Ureter (tissue), 1 donor: ENCODE measurements at regions not wholly inside any gene's neighbourhood (a gene's known extent, or its start where the extent isn't known, plus 50 kb on each side); places are given as distances from the start of the nearest gene placed in this dataset.

ENCODE experiments used
- DNase-seq: peaks from one replicate; pipeline ENCODE4 v3.0.0-alpha.2; 2020; ENCODE audit warnings: low spot score
- donor health status: DM: yes; HTN: yes; CAD: no.

DNA sequence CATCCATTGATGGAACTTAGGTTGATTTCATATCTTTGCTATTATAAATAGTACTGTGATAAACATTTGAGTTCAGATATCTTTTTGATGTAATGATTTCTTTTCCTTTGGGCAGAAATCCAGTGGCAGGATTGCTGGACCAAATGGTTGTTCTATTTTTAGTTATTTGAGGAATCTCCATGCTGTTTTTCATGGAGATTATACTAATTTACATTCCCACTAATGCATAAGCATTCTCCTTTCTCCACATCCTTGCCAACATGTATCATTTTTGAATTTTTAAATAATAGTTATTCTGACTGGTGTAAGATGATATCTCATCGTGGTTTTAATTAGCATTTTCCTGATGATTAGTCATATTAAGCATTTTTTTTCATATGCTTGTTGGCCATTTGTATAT lies 144.0 kb upstream of the SUCLG2 start:
- DNase-seq = no peak

DNA sequence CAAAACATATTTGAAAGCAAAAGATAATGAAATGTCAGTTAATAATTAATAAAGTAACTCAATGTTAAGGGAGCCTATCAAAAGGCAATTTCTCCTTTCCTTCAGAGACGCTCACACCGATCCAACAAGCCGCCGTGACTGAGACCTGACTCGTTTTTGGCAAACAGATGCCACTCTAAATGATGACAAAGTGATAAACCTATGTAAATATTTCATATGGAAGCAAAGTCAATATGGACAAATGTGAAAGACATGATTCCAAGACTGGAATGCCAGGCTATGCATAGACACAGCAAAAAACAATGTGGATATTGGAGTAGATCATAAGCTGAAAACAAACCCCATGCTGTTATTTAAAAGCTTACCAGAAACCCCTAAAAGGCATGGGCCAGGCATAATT lies 137.2 kb upstream of the SUCLG2 start:
- DNase-seq = no peak

- no peak for DNase-seq
These were observed 135.6 kb upstream of the SUCLG2 start for GRCh38 chr3:67790043-67790442.

DNA sequence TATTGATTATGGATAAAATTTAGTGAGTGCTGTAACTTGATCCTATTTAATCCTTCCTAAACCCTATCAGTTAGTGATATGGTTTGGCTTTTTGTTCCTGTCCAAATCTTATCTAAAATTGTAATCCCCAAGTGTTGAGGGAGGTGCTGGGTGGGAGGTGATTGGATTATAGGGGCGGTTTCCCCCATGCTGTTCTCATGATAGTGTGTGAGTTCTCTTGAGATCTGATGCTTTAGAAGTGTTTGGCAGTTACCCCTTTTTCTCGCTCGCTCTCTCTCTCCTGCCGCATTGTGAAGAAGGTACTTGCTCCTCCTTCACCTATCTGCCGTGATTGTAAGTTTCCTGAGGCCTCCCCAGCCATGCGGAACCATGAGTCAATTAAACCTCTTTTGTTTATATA lies 134.0 kb upstream of the SUCLG2 start:
- DNase-seq = no peak

DNA sequence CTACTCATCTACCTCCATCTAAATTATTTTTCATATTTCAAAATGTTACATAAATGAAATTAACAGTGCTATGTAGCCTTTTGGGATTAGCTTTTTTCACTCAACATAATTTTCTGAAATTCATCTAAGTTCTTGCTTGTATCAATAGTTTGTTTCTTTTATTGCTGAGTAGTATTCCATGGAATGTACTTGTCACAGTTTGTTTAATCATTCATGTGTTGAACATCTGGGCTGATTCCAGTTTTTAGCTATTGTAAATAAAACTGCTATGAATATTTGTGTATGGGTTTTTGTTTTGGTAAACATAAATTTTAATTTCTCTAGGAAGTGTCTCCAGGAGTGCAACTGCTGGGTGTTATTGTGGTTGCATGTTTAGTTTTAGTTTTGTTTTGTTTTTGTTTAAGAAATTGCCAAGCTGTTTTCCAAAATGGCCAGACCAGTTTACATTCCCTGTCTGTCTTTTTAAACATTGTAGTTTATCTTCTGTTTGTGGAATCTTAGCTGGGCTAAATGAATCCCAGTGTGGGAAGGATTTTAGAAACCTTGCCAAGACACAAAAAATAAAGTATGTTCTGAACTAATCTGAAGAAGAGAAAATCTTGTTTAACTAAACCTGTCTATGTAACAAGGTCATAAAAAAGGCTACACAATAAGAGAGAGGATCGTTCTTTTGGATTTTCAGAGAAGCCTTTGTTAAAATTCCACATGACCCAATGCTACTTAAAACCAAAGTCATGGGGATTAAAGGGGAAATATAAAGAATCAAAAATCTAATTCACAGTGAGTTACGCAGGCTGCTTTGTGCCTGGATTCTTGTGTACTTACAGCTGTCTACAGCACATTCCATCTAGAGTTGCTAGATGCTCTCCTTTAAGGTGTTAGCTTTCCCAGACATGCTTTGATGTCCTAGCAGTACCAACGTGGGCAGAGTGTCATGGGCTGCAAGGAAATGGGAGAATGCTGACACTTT lies 129.2 kb upstream of the SUCLG2 start:
- no peak for DNase-seq

- no peak for DNase-seq
These were observed 127.5 kb upstream of the SUCLG2 start for GRCh38 chr3:67781871-67782270.

DNA sequence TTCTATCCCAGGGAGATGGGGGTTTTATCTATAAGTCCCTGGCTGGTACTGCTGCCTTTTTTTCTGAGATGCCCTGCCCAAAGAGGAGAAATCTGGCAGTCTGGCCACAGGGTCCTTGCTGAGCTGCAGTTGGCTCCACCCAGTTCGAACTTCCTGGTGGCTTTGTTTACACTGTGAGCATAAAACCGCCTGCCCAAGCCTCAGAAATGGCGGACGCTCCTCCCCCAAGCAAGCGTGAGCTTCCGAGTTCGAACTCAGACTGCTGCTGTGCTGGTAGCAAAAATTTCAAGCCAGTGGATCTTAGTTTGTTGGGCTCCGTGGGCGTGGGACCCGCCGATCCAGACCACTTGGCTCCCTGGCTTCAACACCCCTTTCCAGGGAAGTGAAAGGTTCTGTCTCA lies 126.8 kb upstream of the SUCLG2 start:
- DNase-seq = no peak

DNA sequence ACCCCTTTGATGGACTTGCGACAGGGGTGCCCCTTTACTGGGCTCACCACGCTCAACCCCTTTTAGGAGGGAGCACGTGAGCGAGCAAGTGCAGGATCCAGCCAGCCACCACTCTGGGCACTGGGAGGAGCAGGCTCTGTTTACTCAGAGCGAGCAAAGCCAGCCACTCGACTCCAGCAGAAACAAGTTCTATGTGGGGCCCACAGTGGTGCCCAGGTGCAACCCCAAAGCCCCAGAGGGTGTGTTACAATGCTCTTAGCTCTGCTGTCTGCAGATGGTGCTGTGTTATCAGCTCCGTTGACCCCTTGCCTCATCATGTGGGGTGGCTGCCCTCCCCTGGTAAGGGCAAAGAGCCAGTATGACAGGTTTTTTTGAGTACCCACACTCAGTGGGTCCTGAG lies 120.3 kb upstream of the SUCLG2 start:
- DNase-seq = no peak

DNA sequence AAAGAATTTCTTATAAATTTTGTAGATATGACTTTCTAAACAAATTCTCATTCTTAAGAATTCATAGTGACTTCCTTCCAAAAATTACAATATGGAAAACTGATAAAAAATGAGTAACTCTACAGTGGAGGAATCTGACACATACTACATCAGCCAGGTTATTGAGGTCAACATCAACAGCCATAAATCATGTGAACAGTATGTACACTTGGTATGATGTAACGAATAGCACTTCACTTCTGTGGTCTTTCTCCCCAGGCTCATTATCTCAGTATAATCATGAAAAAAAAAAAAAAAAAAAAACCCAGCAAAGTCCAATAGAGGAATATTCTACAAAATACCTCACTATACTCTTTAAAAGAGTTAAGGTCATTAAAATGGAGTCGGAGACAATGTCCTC lies 111.2 kb upstream of the SUCLG2 start:
- DNase-seq = no peak

DNA sequence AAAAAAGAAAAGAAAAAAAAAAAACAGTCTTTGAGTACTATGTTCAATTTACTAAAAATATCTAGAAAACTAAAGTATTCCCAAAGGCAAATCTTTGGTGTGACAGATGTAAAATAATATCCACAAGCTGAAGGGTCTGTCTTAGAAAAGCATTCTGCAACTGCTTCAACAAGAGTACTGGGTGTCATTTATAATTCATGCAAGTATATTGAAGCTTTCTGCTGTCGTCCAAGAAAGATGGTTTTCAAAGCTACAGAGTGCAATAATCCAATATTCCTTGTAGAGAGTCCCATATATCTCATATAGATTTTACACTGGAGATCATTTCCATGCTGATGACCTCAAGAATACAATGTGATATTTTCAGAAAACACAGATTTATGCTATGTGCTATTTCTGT lies 90.9 kb upstream of the SUCLG2 start:
- no peak for DNase-seq

DNA sequence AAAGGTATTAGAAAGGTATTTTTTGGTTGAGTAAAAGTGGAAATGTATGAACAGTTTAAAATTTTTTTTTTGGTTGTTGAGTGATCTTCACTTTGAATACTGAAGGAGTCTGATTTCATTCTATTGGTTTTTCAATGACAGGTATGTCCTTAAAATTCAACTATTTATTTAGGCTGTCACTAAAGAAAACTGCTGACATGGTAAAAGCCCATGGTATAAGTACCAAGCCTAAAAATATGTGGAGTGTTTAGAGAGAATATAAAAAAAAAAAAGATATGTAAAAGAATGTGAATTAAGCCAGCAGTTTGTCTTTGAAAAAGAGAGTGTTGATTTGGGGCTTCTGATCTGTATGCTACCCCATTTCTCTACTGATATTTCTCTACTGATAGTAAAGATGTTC lies 90.3 kb upstream of the SUCLG2 start:
- no peak for DNase-seq

DNA sequence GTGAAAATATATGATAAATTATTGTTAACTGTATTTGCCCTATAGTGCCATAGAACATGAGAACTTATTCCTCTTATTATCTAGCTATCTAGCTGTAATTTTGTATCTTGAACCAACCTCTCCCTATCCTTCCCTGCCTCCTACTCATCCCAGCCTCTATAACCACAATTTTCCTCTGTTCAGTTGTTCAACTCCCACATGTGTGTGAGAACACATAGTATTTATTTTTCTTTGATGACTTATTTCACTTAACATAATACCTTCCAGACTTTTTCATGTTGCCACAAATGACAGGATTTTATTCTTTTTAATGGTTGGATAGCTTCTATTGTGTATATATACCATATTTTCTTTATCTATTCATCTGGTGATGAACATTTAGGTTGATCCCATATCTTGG lies 85.4 kb upstream of the SUCLG2 start:
- no peak for DNase-seq

DNA sequence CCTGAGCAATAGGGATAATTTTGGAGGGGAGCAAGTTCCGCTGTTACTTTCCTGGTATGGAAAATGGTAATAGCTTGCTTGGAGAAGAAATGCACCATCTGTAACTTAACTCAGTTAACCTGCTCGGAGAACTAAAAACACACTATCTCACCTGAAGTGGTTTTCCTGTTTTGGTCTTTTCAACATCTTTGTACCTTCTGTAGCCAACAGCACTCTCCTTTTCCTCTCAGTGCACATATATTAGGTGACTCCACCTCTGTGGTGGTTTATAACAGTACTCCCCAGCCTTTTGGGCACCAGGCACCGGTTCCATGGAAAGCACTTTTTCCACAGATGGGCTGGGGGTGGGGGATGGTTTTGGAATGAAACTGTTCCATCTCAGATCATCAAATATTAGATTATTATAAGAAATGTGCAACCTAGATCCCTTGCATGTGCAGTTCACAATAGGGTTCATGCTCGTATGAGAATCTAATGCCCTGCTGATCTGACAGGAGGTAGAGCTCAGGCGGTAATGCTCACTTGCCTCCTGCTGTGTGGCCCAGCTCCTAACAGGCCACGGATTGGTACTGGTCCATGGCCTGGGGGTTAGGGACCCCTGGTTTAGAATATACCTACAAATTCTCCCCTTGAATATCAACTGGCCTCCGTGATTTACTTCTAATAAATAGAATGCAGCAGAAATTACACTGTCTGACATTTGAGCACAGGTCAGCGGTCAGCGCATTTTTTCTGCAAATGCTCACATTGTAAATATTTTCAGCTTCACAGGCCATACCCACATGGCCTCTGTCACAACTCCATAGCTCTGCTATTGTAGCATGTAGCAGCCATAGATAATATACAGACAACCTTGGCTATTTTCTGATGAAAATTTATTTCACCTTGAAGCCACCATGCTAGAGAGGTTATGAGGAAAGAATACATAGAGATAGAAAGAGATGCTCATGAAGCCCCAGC lies 83.8 kb upstream of the SUCLG2 start:
- DNase-seq = no peak

- no peak for DNase-seq
These were observed 82.7 kb upstream of the SUCLG2 start for GRCh38 chr3:67737140-67737539.

GRCh38 chr3:67733269-67733950 lies 79.0 kb upstream of the SUCLG2 start:
- no peak for DNase-seq

GRCh38 chr3:67724434-67724833 lies 70.0 kb upstream of the SUCLG2 start:
- DNase-seq = no peak

GRCh38 chr3:67723863-67724262 lies 69.5 kb upstream of the SUCLG2 start:
- no peak for DNase-seq

DNA sequence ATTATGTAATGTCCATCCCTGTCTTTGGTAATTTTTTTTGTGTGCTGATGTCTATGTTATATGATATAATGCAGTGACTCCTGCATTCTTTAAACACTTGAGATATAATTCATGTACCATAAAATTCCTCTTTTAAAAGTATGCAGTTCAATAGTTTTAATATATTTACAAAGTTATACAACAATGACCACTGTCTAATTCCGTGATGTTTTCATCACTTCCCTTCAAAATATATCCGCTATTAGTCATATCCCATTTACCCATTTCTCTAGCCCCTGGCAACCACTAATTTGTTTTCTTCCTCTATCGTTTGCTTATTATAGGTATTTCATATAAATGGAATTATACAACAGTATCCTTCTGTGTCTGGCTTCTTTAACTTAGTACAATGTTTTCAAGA lies 64.9 kb upstream of the SUCLG2 start:
- no peak for DNase-seq

- DNase-seq = no peak
These were observed 61.6 kb upstream of the SUCLG2 start for GRCh38 chr3:67715971-67716370.

DNA sequence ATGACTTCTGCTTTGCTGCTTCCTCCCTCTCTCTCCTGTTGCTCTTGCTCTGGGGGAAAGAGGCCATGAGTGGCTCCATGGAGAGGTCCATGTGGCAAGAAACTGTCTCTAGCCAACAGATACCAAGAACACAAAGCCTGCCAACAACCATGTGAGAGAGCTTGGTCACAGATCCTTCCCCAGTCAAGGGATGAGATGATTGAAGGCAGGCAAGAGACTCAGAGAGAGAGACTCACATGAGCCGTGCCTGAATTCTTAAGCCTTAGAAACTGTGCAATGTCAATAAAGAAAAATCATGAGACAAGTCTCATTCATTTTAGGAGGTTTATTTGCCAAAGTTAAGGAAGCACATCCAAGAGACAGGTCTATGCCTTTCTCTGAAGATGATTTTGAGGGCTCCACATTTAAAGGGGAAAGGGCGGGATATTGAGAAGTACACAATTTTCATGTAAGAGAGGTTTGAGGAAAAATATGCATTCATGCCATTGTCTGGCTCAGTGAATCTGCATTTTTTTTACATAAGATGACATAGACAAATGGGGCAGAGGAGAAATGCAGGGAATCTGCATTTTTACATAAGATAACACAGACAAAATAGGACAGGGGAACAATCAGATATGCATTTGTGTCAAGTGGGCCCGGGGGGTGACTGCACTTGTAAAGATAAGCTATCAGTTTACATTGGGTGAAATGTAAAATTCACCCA lies 59.5 kb upstream of the SUCLG2 start:
- no peak for DNase-seq

DNA sequence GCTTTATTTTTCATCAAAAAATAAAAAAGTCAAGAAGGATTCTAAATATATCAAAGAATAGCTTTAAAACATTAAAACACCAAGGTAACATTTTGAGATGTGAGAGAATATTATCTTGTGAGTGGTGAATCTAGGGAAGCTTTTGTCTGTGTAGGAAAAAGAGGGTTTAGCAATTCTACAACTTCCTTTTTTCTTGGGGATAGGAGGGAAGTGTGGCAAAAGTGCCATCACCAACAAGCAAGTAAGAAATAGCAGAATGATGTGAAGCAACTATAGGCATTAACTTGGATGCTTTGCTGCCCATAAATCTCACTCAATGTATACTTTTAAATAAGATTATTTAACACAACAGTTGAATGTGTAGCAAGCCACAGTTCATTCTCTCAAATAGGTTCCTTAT lies 57.8 kb upstream of the SUCLG2 start:
- no peak for DNase-seq
